T-cell (primary cell): ENCODE measurements at regions not wholly inside any gene's neighbourhood (a gene's known extent, or its start where the extent isn't known, plus 50 kb on each side); places are given as distances from the start of the nearest gene placed in this dataset.
A peak's percentile ranks its signal among the peaks of the same experiment; 100 is the strongest.
"Not testable (repeated sequence)": the region's sequence is repeated elsewhere in the genome, so short reads cannot be mapped to it uniquely, and the experiment has no call there.

Experiments
- ATAC-seq, 4 experiments: fragments of 200-7000 bp in 3 of 4; fragments of 150-1000 bp in 1 of 4; cut with Tn5 transposase; replicated peaks in 1 of 4; 1 replicate in 3 of 4; 2 replicates in 1 of 4; pipeline ENCODE4 v1.10.0; 2021; ENCODE audit warnings: moderate library complexity in 3 of 4, mild to moderate bottlenecking in 2 of 4, moderate number of reproducible peaks in 1 of 4
- CTCF ChIA-PET, 2 donors: fragments of 300-600 bp; sonication (Branson Sonifier 250); formaldehyde crosslinking; loops; one replicate each; lab custom pipeline; 2022; ENCODE audit warnings: antibody characterized with exemption in 2 of 2; lab: Charles Lee
- POLR2A ChIA-PET, 2 donors: fragments of 300-600 bp; sonication (Branson Sonifier 250); formaldehyde crosslinking; loops; one replicate each; lab custom pipeline; 2022; ENCODE audit warnings: antibody characterized with exemption in 2 of 2; lab: Charles Lee
- DNase-seq, 35 experiments: peaks; one replicate each; pipeline versions ENCODE4 v3.0.0 to v3.0.0-alpha.2; 2013 to 2023
- H3K27ac ChIP-seq: one replicate; pipeline ENCODE4 v1.5.1; 2013; ENCODE audit warnings: low read length
- H3K27me3 ChIP-seq, 2 experiments: replicated peaks in 1 of 2; 1 replicate in 1 of 2; 2 replicates in 1 of 2; pipeline versions ENCODE4 v1.6.1 to v1.7.0; 2013; ENCODE audit warnings: low read length in 1 of 2, mixed read lengths in 1 of 2; ENCODE audit not compliant: control insufficient read depth in 2 of 2, insufficient read depth in 2 of 2; ENCODE audit errors: extremely low read depth in 1 of 2
- H3K36me3 ChIP-seq, 2 donors: 1 replicate in 1 of 2; 2 replicates in 1 of 2; pipeline versions ENCODE4 v1.6.1 to v1.7.0; 2013; ENCODE audit warnings: low read length in 1 of 2; ENCODE audit not compliant: control insufficient read depth in 2 of 2, insufficient read depth in 1 of 2; ENCODE audit errors: extremely low read depth in 1 of 2
- H3K4me1 ChIP-seq, 2 experiments: 1 replicate in 1 of 2; 2 replicates in 1 of 2; pipeline versions ENCODE4 v1.6.1 to v1.7.0; 2013; ENCODE audit warnings: low read length in 2 of 2, mixed read lengths in 1 of 2; ENCODE audit not compliant: insufficient read depth in 2 of 2, control insufficient read depth in 1 of 2; ENCODE audit errors: extremely low read depth in 1 of 2
- H3K4me3 ChIP-seq, 2 donors: 1 replicate in 1 of 2; 2 replicates in 1 of 2; pipeline versions ENCODE4 v1.5.1 to v1.7.0; 2013; ENCODE audit warnings: mild to moderate bottlenecking in 2 of 2, low read length in 1 of 2, moderate library complexity in 1 of 2; ENCODE audit not compliant: control insufficient read depth in 1 of 2; ENCODE audit errors: extremely low read depth in 1 of 2
- H3K9me3 ChIP-seq: 2 replicates; pipeline ENCODE4 v1.7.0; 2013
- H3K27ac Mint-ChIP-seq, 2 donors: one replicate each; pipeline ENCODE4 v1.8.0; 2020 to 2021; ENCODE audit warnings: mild to moderate bottlenecking in 2 of 2, mixed read lengths in 2 of 2
- H3K27me3 Mint-ChIP-seq, 2 donors: one replicate each; pipeline ENCODE4 v1.8.0; 2021 to 2022; ENCODE audit warnings: mixed read lengths in 2 of 2
- H3K36me3 Mint-ChIP-seq: one replicate; pipeline ENCODE4 v1.8.0; 2021; ENCODE audit warnings: mixed read lengths
- H3K4me1 Mint-ChIP-seq, 3 donors: one replicate each; pipeline ENCODE4 v1.8.0; 2020 to 2022; ENCODE audit warnings: mixed read lengths in 3 of 3, mild to moderate bottlenecking in 1 of 3
- H3K4me3 Mint-ChIP-seq, 3 donors: one replicate each; pipeline ENCODE4 v1.8.0; 2020 to 2022; ENCODE audit warnings: mild to moderate bottlenecking in 3 of 3, mixed read lengths in 3 of 3, moderate library complexity in 3 of 3
- H3K9me3 Mint-ChIP-seq, 3 donors: one replicate each; pipeline ENCODE4 v1.8.0; 2020 to 2022; ENCODE audit warnings: mixed read lengths in 3 of 3
- WGBS: methylation state at CpG from one replicate; pipeline ENCODE4 v1.1.5; 2013; ENCODE audit warnings: missing lambda C conversion rate; ENCODE audit not compliant: insufficient coverage; 5-methylcytosine and 5-hydroxymethylcytosine counted together

- H3K36me3 ChIP-seq, H3K4me3 Mint-ChIP-seq, H3K27ac Mint-ChIP-seq, H3K4me1 Mint-ChIP-seq, H3K9me3 Mint-ChIP-seq, H3K27me3 Mint-ChIP-seq, H3K27ac ChIP-seq, H3K4me3 ChIP-seq, H3K36me3 Mint-ChIP-seq, POLR2A ChIA-PET, CTCF ChIA-PET, DNase-seq, H3K4me1 ChIP-seq, H3K27me3 ChIP-seq, ATAC-seq, H3K9me3 ChIP-seq: not testable (repeated sequence)
- WGBS = 83% methylated on average over 1 of the region's 9 CpGs
These were observed 186.6 kb downstream of the LMLN start for GRCh38 chr3:198146559-198147164.

GRCh38 chr3:198147213-198147612, 187.2 kb downstream of the LMLN start:
- POLR2A ChIA-PET, H3K36me3 Mint-ChIP-seq, H3K4me1 Mint-ChIP-seq, H3K27ac Mint-ChIP-seq, DNase-seq, H3K27me3 ChIP-seq, H3K9me3 Mint-ChIP-seq, H3K9me3 ChIP-seq, H3K4me3 ChIP-seq, H3K27ac ChIP-seq, H3K4me1 ChIP-seq, CTCF ChIA-PET, H3K36me3 ChIP-seq, ATAC-seq, H3K4me3 Mint-ChIP-seq, H3K27me3 Mint-ChIP-seq: not testable (repeated sequence)
- no CpG with 5 or more reads among the region's 3 CpGs for WGBS

- DNase-seq, H3K27ac Mint-ChIP-seq, POLR2A ChIA-PET, H3K4me3 ChIP-seq, CTCF ChIA-PET, H3K36me3 Mint-ChIP-seq, H3K4me1 Mint-ChIP-seq, H3K27ac ChIP-seq, H3K4me1 ChIP-seq, H3K9me3 ChIP-seq, H3K27me3 Mint-ChIP-seq, H3K27me3 ChIP-seq, H3K9me3 Mint-ChIP-seq, H3K36me3 ChIP-seq, H3K4me3 Mint-ChIP-seq, ATAC-seq: not testable (repeated sequence)
- WGBS = 90% methylated on average over 2 of the region's 6 CpGs
These were observed 188.0 kb downstream of the LMLN start for GRCh38 chr3:198147993-198148392.

GRCh38 chr3:198149904-198150303, 189.9 kb downstream of the LMLN start:
- H3K4me1 ChIP-seq, ATAC-seq, H3K36me3 ChIP-seq, H3K27me3 Mint-ChIP-seq, CTCF ChIA-PET, DNase-seq, H3K27ac Mint-ChIP-seq, H3K27ac ChIP-seq, H3K9me3 Mint-ChIP-seq, H3K36me3 Mint-ChIP-seq, H3K9me3 ChIP-seq, H3K4me3 Mint-ChIP-seq, POLR2A ChIA-PET, H3K4me1 Mint-ChIP-seq, H3K4me3 ChIP-seq, H3K27me3 ChIP-seq: not testable (repeated sequence)
- WGBS = no CpG with 5 or more reads among the region's 5 CpGs

GRCh38 chr3:198151867-198152266, 191.8 kb downstream of the LMLN start:
- H3K4me1 Mint-ChIP-seq, H3K4me3 Mint-ChIP-seq, H3K9me3 ChIP-seq, H3K27me3 ChIP-seq, H3K27ac Mint-ChIP-seq, H3K4me1 ChIP-seq, H3K27me3 Mint-ChIP-seq, H3K36me3 ChIP-seq, ATAC-seq, H3K9me3 Mint-ChIP-seq, DNase-seq, CTCF ChIA-PET, H3K27ac ChIP-seq, H3K4me3 ChIP-seq, POLR2A ChIA-PET, H3K36me3 Mint-ChIP-seq: not testable (repeated sequence)
- whole genome bisulfite sequencing = 0% methylated on average over 1 of the region's 4 CpGs

- H3K4me3 Mint-ChIP-seq, H3K4me1 Mint-ChIP-seq, POLR2A ChIA-PET, H3K27me3 Mint-ChIP-seq, H3K9me3 Mint-ChIP-seq, H3K9me3 ChIP-seq, H3K4me3 ChIP-seq, H3K36me3 Mint-ChIP-seq, CTCF ChIA-PET, DNase-seq, H3K27me3 ChIP-seq, H3K27ac ChIP-seq, H3K36me3 ChIP-seq, H3K27ac Mint-ChIP-seq, H3K4me1 ChIP-seq, ATAC-seq: not testable (repeated sequence)
- WGBS = no CpG with 5 or more reads among the region's 7 CpGs
These were observed 195.8 kb downstream of the LMLN start for GRCh38 chr3:198155771-198156170.

GRCh38 chr3:198157231-198157868, 197.3 kb downstream of the LMLN start:
- DNase-seq, H3K4me1 ChIP-seq, H3K36me3 ChIP-seq, H3K27ac Mint-ChIP-seq, H3K27me3 ChIP-seq, POLR2A ChIA-PET, H3K4me1 Mint-ChIP-seq, H3K27ac ChIP-seq, CTCF ChIA-PET, H3K36me3 Mint-ChIP-seq, H3K4me3 ChIP-seq, H3K4me3 Mint-ChIP-seq, H3K9me3 Mint-ChIP-seq, H3K9me3 ChIP-seq, H3K27me3 Mint-ChIP-seq: not testable (repeated sequence)
- no CpG with 5 or more reads among the region's 42 CpGs for WGBS
- peak; percentile 94 to 100 (median 96) for ATAC-seq
